ENCODE measurements at regions not wholly inside any gene's neighbourhood (a gene's known extent, or its start where the extent isn't known, plus 50 kb on each side); places are given as distances from the start of the nearest gene placed in this dataset.

DNA sequence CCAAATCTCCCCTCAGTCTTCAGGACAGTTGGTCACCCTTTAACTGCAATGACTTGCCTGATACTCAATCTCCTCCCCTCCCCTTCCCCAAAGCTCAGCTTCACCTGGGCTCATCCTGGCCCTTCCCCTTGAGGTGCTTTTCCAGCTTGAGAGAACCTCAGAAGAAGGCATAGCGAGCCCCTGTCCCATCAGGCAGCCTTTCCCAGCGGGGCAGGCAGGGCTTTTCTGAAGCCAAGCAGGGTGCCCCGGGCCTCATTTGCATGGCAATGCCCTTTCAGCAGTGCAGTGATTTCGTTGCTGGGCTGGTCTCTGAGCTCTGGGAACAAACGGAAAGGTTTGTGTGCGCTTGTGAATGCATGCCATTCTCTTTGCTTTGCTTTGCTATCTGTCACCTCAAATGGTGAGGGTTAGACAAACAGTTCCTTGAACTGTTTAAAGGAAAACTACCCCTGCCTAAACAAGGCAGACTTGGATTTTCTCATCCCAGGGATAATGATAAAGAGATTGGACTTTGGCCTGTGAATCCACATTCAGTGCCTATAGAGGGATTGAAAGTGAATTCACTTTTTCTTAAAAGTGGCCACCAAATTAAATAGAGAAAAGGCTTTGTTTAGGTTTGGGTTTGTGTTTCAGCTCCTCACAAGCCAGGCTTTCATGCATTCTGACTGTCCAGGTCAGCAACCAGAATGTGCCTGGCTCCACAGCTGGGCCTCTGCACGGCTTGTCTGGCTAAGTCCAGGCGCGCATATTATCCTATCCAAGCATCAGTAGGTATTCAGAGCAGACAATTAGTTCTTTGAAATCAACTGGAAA is 165.3 kb downstream of the ZNF608 start (continued):
- TF ChIP-seq, protein P1, sequence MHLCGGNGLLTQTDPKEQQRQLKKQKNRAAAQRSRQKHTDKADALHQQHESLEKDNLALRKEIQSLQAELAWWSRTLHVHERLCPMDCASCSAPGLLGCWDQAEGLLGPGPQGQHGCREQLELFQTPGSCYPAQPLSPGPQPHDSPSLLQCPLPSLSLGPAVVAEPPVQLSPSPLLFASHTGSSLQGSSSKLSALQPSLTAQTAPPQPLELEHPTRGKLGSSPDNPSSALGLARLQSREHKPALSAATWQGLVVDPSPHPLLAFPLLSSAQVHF (CRISPR knock-in tag; IDR thresholded peaks at IDR 0.05): no peak
- TF ChIP-seq SETDB1 (CRISPR knock-in tag; IDR thresholded peaks at IDR 0.05; ENCODE audit: borderline replicate concordance): no peak
- no peak for TF ChIP-seq PTBP1 (IDR thresholded peaks at IDR 0.05; ENCODE audit: low read depth, low read length, poor library complexity, severe bottlenecking)
- TF ChIP-seq YY1 (IDR thresholded peaks at IDR 0.05; ENCODE audit: insufficient read depth, insufficient replicate concordance, low read depth, low read length): no peak
- TF ChIP-seq, protein P2, sequence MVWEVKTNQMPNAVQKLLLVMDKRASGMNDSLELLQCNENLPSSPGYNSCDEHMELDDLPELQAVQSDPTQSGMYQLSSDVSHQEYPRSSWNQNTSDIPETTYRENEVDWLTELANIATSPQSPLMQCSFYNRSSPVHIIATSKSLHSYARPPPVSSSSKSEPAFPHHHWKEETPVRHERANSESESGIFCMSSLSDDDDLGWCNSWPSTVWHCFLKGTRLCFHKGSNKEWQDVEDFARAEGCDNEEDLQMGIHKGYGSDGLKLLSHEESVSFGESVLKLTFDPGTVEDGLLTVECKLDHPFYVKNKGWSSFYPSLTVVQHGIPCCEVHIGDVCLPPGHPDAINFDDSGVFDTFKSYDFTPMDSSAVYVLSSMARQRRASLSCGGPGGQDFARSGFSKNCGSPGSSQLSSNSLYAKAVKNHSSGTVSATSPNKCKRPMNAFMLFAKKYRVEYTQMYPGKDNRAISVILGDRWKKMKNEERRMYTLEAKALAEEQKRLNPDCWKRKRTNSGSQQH (CRISPR knock-in tag; IDR thresholded peaks at IDR 0.05; ENCODE audit: low read depth): no peak
- TF ChIP-seq ZNF768 (CRISPR knock-in tag; IDR thresholded peaks at IDR 0.05): peak; percentile 85
- no peak for TF ChIP-seq ZFP37 (CRISPR knock-in tag; IDR thresholded peaks at IDR 0.05; ENCODE audit: borderline replicate concordance)
- TF ChIP-seq ZNF569 (CRISPR knock-in tag; IDR thresholded peaks at IDR 0.05; ENCODE audit: borderline replicate concordance): no peak
- no peak for TF ChIP-seq ZNF484 (CRISPR knock-in tag; IDR thresholded peaks at IDR 0.05; ENCODE audit: borderline replicate concordance, low read depth)
- TF ChIP-seq ZNF263 (CRISPR knock-in tag; IDR thresholded peaks at IDR 0.05): peak; percentile 92; the same call in 1 of the 2 replicates
- TF ChIP-seq CBX1 (IDR thresholded peaks at IDR 0.05; ENCODE audit: low read depth): no peak
- TF ChIP-seq KDM2A (CRISPR knock-in tag; IDR thresholded peaks at IDR 0.05; ENCODE audit: borderline replicate concordance, low read depth): peak; percentile 70; the same call in 1 of the 2 replicates
- TF ChIP-seq, protein P3, sequence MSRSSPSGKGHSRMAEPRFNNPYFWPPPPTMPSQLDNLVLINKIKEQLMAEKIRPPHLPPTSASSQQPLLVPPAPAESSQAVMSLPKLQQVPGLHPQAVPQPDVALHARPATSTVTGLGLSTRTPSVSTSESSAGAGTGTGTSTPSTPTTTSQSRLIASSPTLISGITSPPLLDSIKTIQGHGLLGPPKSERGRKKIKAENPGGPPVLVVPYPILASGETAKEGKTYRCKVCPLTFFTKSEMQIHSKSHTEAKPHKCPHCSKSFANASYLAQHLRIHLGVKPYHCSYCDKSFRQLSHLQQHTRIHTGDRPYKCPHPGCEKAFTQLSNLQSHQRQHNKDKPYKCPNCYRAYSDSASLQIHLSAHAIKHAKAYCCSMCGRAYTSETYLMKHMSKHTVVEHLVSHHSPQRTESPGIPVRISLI (CRISPR knock-in tag; IDR thresholded peaks at IDR 0.05; ENCODE audit: borderline replicate concordance): peak; percentile 72; the same call in 1 of the 2 replicates
- TF ChIP-seq, protein P4, sequence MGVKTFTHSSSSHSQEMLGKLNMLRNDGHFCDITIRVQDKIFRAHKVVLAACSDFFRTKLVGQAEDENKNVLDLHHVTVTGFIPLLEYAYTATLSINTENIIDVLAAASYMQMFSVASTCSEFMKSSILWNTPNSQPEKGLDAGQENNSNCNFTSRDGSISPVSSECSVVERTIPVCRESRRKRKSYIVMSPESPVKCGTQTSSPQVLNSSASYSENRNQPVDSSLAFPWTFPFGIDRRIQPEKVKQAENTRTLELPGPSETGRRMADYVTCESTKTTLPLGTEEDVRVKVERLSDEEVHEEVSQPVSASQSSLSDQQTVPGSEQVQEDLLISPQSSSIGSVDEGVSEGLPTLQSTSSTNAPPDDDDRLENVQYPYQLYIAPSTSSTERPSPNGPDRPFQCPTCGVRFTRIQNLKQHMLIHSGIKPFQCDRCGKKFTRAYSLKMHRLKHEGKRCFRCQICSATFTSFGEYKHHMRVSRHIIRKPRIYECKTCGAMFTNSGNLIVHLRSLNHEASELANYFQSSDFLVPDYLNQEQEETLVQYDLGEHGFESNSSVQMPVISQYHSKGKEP (CRISPR knock-in tag; IDR thresholded peaks at IDR 0.05): no peak
- TF ChIP-seq SRSF9 (IDR thresholded peaks at IDR 0.05; ENCODE audit: borderline replicate concordance, insufficient read depth, low read depth, low read length, poor library complexity, severe bottlenecking): no peak
- no peak for TF ChIP-seq RFX3 (CRISPR knock-in tag; IDR thresholded peaks at IDR 0.05)
- TF ChIP-seq HMGA1 (CRISPR knock-in tag; conservative IDR thresholded peaks at IDR 0.05): no peak
- TF ChIP-seq ZSCAN9 (CRISPR knock-in tag; IDR thresholded peaks at IDR 0.05; ENCODE audit: borderline replicate concordance): peak; percentile 71; the same call in 1 of the 2 replicates
- no peak for TF ChIP-seq KLF9 (CRISPR knock-in tag; IDR thresholded peaks at IDR 0.05; ENCODE audit: low read depth)
- no peak for TF ChIP-seq ZNF431 (CRISPR knock-in tag; IDR thresholded peaks at IDR 0.05; ENCODE audit: borderline replicate concordance, low read depth)
- no peak for TF ChIP-seq CBX2 (IDR thresholded peaks at IDR 0.05; ENCODE audit: low read depth, low read length)
- TF ChIP-seq CBX2 (CRISPR knock-in tag; IDR thresholded peaks at IDR 0.05; ENCODE audit: low read depth): no peak
- no peak for TF ChIP-seq BRCA1 (CRISPR knock-in tag; IDR thresholded peaks at IDR 0.05)
- TF ChIP-seq RXRB (CRISPR knock-in tag; IDR thresholded peaks at IDR 0.05; ENCODE audit: borderline replicate concordance): peak; percentile 81; the same call in 1 of the 2 replicates
